Progenitor cell of endocrine pancreas (in vitro differentiated cells): ENCODE measurements at regions not wholly inside any gene's neighbourhood (a gene's known extent, or its start where the extent isn't known, plus 50 kb on each side); places are given as distances from the start of the nearest gene placed in this dataset.

Experiments
- DNase-seq: peaks from one replicate; pipeline ENCODE4 v3.0.0; 2021; ENCODE audit warnings: low spot score; ENCODE audit not compliant: unreplicated experiment
- H3K27ac Mint-ChIP-seq: 2 replicates; pipeline ENCODE4 v1.8.0; 2021; ENCODE audit warnings: mild to moderate bottlenecking, moderate library complexity, mixed read lengths
- H3K27me3 Mint-ChIP-seq: 2 replicates; pipeline ENCODE4 v1.8.0; 2021; ENCODE audit warnings: mixed read lengths
- H3K36me3 Mint-ChIP-seq: 2 replicates; pipeline ENCODE4 v1.8.0; 2022; ENCODE audit warnings: mixed read lengths; ENCODE audit not compliant: insufficient read depth
- H3K4me1 Mint-ChIP-seq: 2 replicates; pipeline ENCODE4 v1.8.0; 2021; ENCODE audit warnings: low read depth, mixed read lengths
- H3K4me3 Mint-ChIP-seq: 2 replicates; pipeline ENCODE4 v1.8.0; 2021; ENCODE audit warnings: low read depth, mild to moderate bottlenecking, moderate library complexity, mixed read lengths
- H3K9me3 Mint-ChIP-seq: 2 replicates; pipeline ENCODE4 v1.8.0; 2021; ENCODE audit warnings: low read depth, mixed read lengths
- CTCF ChIP-seq: fragments of 200-600 bp; sonication (generic); IDR thresholded peaks from one replicate; pipeline ENCODE4 v1.5.0; 2021; ENCODE audit warnings: antibody characterized with exemption, mild to moderate bottlenecking; ENCODE audit not compliant: unreplicated experiment

- no peak for TF ChIP-seq CTCF
- DNase-seq, result no peak
- H3K27ac Mint-ChIP-seq, result no peak overlapping the region
- H3K4me1 Mint-ChIP-seq, result no peaks in the 10 kb centered on the region
- no peaks in the 10 kb centered on the region for H3K36me3 Mint-ChIP-seq
- no peaks in the 10 kb centered on the region for H3K9me3 Mint-ChIP-seq
- H3K4me3 Mint-ChIP-seq, result no peak overlapping the region
- H3K27me3 Mint-ChIP-seq, result peaks cover 14% of the 10 kb centered on the region
These were observed 489.0 kb downstream of the NPIPA7 start for GRCh38 chr16:16867973-16868372.

GRCh38 chr16:16868727-16869126 is 489.8 kb downstream of the NPIPA7 start:
- H3K27ac Mint-ChIP-seq, result no peak overlapping the region
- DNase-seq, result no peak
- H3K9me3 Mint-ChIP-seq, result no peaks in the 10 kb centered on the region
- H3K27me3 Mint-ChIP-seq, result peaks cover 14% of the 10 kb centered on the region
- H3K4me3 Mint-ChIP-seq, result no peak overlapping the region
- no peaks in the 10 kb centered on the region for H3K4me1 Mint-ChIP-seq
- H3K36me3 Mint-ChIP-seq, result no peaks in the 10 kb centered on the region
- no peak for TF ChIP-seq CTCF

GRCh38 chr16:16869746-16870145 is 490.8 kb downstream of the NPIPA7 start:
- H3K27ac Mint-ChIP-seq, result no peak overlapping the region
- DNase-seq, result no peak
- no peak overlapping the region for H3K4me3 Mint-ChIP-seq
- H3K27me3 Mint-ChIP-seq, result peaks cover 14% of the 10 kb centered on the region
- TF ChIP-seq CTCF, result no peak
- H3K9me3 Mint-ChIP-seq, result no peaks in the 10 kb centered on the region
- H3K36me3 Mint-ChIP-seq, result no peaks in the 10 kb centered on the region
- no peaks in the 10 kb centered on the region for H3K4me1 Mint-ChIP-seq

DNA sequence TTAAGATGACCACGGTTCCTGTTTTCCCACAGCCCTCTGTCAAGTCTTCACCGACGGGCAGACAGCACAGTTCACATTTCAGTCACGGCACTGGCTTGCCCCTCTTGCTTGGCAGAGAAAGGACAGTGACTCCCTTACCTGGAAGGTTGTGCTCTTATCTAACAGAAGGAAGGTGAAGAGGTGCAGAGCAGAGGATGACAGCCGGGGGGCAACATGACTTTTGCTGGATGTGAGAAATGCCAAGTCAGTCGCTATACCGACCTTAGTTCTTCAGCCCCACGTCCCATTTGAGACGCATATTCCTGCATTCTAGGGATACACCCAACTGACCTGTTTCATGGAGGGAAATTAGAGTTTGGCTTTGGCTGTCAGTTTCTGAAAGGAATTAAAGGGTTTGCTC is 492.3 kb downstream of the NPIPA7 start:
- no peaks in the 10 kb centered on the region for H3K36me3 Mint-ChIP-seq
- peaks cover 16% of the 10 kb centered on the region for H3K27me3 Mint-ChIP-seq
- no peak for DNase-seq
- H3K4me1 Mint-ChIP-seq, result no peaks in the 10 kb centered on the region
- no peak overlapping the region for H3K4me3 Mint-ChIP-seq
- TF ChIP-seq CTCF, result no peak
- H3K9me3 Mint-ChIP-seq, result no peaks in the 10 kb centered on the region
- no peak overlapping the region for H3K27ac Mint-ChIP-seq

DNA sequence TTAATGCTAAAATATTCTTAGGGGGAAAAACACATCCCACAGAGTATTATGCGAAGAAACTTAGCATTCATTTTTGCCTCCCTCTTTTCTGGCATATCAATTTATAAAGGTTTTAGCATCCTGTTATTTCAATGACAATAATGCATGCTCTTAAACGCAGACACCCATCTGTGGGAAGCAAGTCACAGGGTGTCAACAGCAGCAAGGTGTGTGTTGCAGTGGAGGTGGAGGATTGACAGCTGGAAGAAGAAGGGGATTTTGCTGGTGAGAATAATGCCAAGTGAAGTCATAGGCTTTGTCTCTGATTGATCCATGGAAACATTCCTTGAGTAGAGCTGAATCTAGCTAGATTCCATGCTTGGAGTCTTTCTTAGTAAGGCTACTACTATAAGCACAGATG is 498.1 kb downstream of the NPIPA7 start:
- TF ChIP-seq CTCF, result no peak
- no peaks in the 10 kb centered on the region for H3K9me3 Mint-ChIP-seq
- H3K27ac Mint-ChIP-seq, result no peak overlapping the region
- H3K27me3 Mint-ChIP-seq, result peaks cover 5% of the 10 kb centered on the region
- H3K36me3 Mint-ChIP-seq, result no peaks in the 10 kb centered on the region
- no peaks in the 10 kb centered on the region for H3K4me1 Mint-ChIP-seq
- no peak overlapping the region for H3K4me3 Mint-ChIP-seq
- no peak for DNase-seq
